Dendritic cell treated with granulocyte-macrophage colony-stimulating factor and Interleukin-4, amounts not matched to agents 40 ng/mL and 50 ng/mL, for 4 days (primary cell): ENCODE measurements at regions not wholly inside any gene's neighbourhood (a gene's known extent, or its start where the extent isn't known, plus 50 kb on each side); places are given as distances from the start of the nearest gene placed in this dataset.

ENCODE experiments used
- H3K27ac Mint-ChIP-seq: one replicate; pipeline ENCODE4 v1.8.0; 2022; ENCODE audit warnings: mild to moderate bottlenecking, mixed read lengths
- H3K27me3 Mint-ChIP-seq: one replicate; pipeline ENCODE4 v1.8.0; 2022; ENCODE audit warnings: mild to moderate bottlenecking, mixed read lengths
- H3K36me3 Mint-ChIP-seq: one replicate; pipeline ENCODE4 v1.8.0; 2022; ENCODE audit warnings: low read depth, mixed read lengths
- H3K4me1 Mint-ChIP-seq: one replicate; pipeline ENCODE4 v1.8.0; 2022; ENCODE audit warnings: low read depth, mixed read lengths
- H3K4me3 Mint-ChIP-seq: one replicate; pipeline ENCODE4 v1.8.0; 2022; ENCODE audit warnings: mild to moderate bottlenecking, moderate library complexity, mixed read lengths
- H3K9me3 Mint-ChIP-seq: one replicate; pipeline ENCODE4 v1.8.0; 2022; ENCODE audit warnings: mixed read lengths
- intact Hi-C: fragments of 100-400 bp; cut with micrococcal nuclease; formaldehyde crosslinking; loops from one replicate; pipeline ENCODE4 v1.15.0; 2022

DNA sequence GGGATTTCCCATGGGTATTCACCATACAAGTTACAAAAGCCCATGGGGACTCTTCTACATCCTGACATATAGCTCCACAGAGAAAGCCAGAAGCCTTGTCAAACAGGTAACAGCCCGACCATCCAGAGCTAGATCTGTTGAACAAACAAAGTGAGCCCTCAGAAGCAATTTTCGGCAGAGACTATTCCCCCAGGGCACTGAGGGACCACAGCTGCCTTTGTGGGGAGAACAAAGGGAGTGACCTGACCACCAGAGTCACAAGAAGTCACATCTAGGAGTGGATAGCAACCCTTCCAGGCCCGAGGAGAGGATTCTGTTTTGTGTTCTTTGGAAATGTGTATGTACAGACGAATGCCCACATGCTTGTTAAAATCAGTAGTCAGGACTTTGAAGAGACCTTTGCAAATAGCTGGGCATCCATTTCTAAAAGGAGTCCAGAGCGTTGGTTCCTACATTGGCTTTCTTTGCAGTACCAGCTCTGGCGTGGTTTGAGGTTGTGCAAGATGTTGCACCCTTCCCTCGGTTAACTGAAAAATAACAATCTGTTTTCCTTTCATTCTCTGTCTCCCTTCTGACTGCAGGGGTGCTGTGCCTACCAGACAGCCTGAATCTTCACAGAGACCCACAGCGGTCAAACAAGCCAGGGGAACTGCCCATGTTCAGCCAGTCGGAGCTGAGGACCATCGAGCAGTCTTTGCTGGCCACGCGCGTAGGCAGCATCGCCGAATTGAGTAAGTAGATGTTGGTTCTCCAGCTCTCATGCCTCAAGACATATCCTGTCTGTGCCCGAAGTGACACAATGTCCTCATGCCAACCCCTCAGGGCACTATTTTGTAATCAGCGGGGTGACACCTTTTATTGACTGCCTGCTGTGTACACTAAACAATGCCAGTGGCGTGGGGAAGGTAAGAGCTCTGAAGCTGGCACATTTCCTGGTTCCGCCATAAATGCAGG, 165.4 kb upstream of the PWP1 start:
- no peak overlapping the region for H3K27ac Mint-ChIP-seq
- intact Hi-C loops = no loop called here
- peaks cover 7% of the 10 kb centered on the region for H3K36me3 Mint-ChIP-seq

GRCh38 chr12:107521826-107522355, 163.7 kb upstream of the PWP1 start:
- Mint-ChIP-seq H3K4me3 (no peak overlapping the region), H3K27me3 (no peaks in the 10 kb centered on the region), H3K4me1 (peaks cover 8% of the 10 kb centered on the region), H3K36me3 (peaks cover 7% of the 10 kb centered on the region), H3K9me3 (peaks cover 15% of the 10 kb centered on the region), H3K27ac (no peak overlapping the region)
- intact Hi-C loops = no loop called here

More for the DNA sequence above, 165.4 kb upstream of the PWP1 start:
- Mint-ChIP-seq H3K27me3 (no peaks in the 10 kb centered on the region), H3K9me3 (peaks cover 15% of the 10 kb centered on the region), H3K4me1 (peaks cover 15% of the 10 kb centered on the region), H3K4me3 (no peak overlapping the region)

GRCh38 chr12:107522692-107523477, 162.7 kb upstream of the PWP1 start:
- no peak overlapping the region for H3K27ac Mint-ChIP-seq
- intact Hi-C loops = no loop called here
- H3K36me3 Mint-ChIP-seq = peaks cover 7% of the 10 kb centered on the region
- H3K27me3 Mint-ChIP-seq = no peaks in the 10 kb centered on the region
- peaks cover 15% of the 10 kb centered on the region for H3K9me3 Mint-ChIP-seq
- H3K4me1 Mint-ChIP-seq = peaks cover 8% of the 10 kb centered on the region
- no peak overlapping the region for H3K4me3 Mint-ChIP-seq

- peaks cover 15% of the 10 kb centered on the region for H3K9me3 Mint-ChIP-seq
- peaks cover 8% of the 10 kb centered on the region for H3K4me1 Mint-ChIP-seq
- intact Hi-C loops = no loop called here
- peaks cover 7% of the 10 kb centered on the region for H3K36me3 Mint-ChIP-seq
- no peak overlapping the region for H3K27ac Mint-ChIP-seq
- no peak overlapping the region for H3K4me3 Mint-ChIP-seq
- no peaks in the 10 kb centered on the region for H3K27me3 Mint-ChIP-seq
Measured at GRCh38 chr12:107523775-107524535, 161.6 kb upstream of the PWP1 start.

DNA sequence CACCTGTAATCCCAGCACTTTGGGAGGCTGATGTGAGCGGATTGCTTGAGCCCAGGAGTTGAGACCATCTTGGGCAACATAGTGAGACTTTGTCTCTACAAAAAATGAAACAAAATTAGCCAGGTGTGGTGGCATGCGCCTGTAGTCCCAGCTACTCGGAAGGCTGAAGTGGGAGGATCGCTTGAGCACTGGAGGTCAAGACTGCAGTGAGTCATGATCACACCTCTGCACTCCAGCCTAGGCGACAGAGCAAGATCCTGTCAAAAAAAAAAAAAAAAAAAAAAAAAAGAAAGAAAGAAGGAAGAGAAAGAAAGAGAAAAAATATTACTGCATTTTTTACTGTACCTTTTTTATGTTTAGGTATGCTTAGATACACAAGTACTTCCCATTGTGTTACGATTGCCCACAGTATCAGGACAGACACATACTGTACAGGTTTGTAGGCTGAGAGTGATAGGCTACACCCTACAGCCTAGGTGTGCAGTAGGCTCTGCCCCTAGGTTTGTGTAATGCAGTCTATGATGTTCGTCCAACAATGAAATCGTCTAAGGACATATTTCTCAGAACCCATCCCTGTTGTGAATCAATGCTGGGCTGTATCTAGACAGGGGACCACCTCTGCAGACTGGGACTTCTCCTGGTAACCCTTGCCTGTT, 160.4 kb upstream of the PWP1 start:
- Mint-ChIP-seq H3K4me1 (peaks cover 4% of the 10 kb centered on the region), H3K36me3 (peaks cover 7% of the 10 kb centered on the region), H3K9me3 (peaks cover 15% of the 10 kb centered on the region), H3K27me3 (no peaks in the 10 kb centered on the region), H3K27ac (no peak overlapping the region), H3K4me3 (no peak overlapping the region)
- intact Hi-C loops = no loop called here

- intact Hi-C loops = no loop called here
- Mint-ChIP-seq H3K27ac (no peak overlapping the region), H3K27me3 (no peaks in the 10 kb centered on the region), H3K36me3 (peaks cover 7% of the 10 kb centered on the region), H3K9me3 (peaks cover 14% of the 10 kb centered on the region), H3K4me3 (no peak overlapping the region), H3K4me1 (no peaks in the 10 kb centered on the region)
Measured at GRCh38 chr12:107525719-107526554, 159.7 kb upstream of the PWP1 start.

DNA sequence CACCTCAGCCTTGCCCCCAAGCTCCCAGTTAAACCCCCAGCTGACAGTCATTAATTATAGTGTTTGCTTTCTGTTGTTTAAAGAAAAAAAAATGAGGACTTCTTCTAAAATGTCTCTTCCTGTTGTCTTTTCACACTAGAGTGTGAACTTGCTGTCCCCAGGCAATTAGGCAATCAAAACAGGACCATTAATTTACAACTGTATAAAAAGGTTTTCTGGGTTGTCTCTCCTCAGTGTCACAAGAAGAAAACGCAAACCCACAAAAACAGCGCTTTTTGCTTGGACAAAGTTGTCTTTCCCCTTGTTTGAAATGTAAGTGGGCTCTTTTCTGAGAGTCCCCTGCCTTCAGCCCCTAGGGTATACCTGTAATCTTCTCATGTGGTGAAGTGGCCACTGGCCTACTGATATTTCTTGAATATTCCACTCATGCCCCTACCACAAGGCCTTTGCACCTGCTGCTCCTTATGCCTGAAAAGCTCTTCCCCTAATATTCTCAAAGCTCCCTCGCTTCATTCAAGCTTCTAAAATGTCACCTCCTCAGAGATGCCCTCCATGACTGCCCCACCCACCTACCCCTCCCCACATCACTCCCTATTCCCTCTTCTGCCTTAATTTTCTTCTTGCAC, 158.9 kb upstream of the PWP1 start:
- H3K4me3 Mint-ChIP-seq = no peak overlapping the region
- intact Hi-C loops = no loop called here

GRCh38 chr12:107528731-107529365, 156.8 kb upstream of the PWP1 start:
- Mint-ChIP-seq H3K27me3 (no peaks in the 10 kb centered on the region), H3K4me3 (no peak overlapping the region), H3K9me3 (no peaks in the 10 kb centered on the region), H3K36me3 (no peaks in the 10 kb centered on the region), H3K4me1 (no peaks in the 10 kb centered on the region), H3K27ac (no peak overlapping the region)
- intact Hi-C loops = no loop called here

More for the DNA sequence above, 158.9 kb upstream of the PWP1 start:
- H3K27me3 Mint-ChIP-seq = no peaks in the 10 kb centered on the region
- peaks cover 7% of the 10 kb centered on the region for H3K9me3 Mint-ChIP-seq
- H3K4me1 Mint-ChIP-seq = no peaks in the 10 kb centered on the region
- no peak overlapping the region for H3K27ac Mint-ChIP-seq
- H3K36me3 Mint-ChIP-seq = peaks cover 3% of the 10 kb centered on the region

DNA sequence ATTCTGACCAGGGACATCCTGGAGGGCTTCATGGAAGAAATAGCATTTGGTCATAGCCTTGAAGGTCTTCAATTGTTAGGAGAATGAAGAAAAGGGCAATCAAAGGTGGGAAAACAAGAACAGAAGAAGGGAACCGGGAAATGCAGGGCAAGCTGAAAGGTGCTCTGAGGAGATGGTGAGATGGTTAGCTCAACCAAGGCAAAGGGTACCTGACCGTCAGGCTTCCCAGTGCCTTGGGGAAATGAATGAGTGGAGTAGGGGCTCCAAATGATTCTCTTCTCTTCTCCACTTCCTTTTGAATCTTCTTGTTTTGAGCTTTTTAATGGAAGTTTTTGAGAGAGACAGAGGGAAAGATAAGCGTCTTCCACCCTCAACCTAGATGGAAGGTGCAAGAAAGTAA, 155.6 kb upstream of the PWP1 start:
- H3K36me3 Mint-ChIP-seq = no peaks in the 10 kb centered on the region
- H3K27ac Mint-ChIP-seq = no peak overlapping the region
- H3K27me3 Mint-ChIP-seq = no peaks in the 10 kb centered on the region
- no peaks in the 10 kb centered on the region for H3K4me1 Mint-ChIP-seq
- no peak overlapping the region for H3K4me3 Mint-ChIP-seq
- no peaks in the 10 kb centered on the region for H3K9me3 Mint-ChIP-seq
- intact Hi-C loops = no loop called here

- Mint-ChIP-seq H3K4me1 (no peaks in the 10 kb centered on the region), H3K27me3 (no peaks in the 10 kb centered on the region), H3K27ac (no peak overlapping the region), H3K36me3 (no peaks in the 10 kb centered on the region), H3K9me3 (no peaks in the 10 kb centered on the region), H3K4me3 (no peak overlapping the region)
- intact Hi-C loops = no loop called here
Measured at GRCh38 chr12:107530701-107531100, 154.9 kb upstream of the PWP1 start.

GRCh38 chr12:107533218-107533617, 152.4 kb upstream of the PWP1 start:
- intact Hi-C loops = no loop called here
- Mint-ChIP-seq H3K4me3 (no peak overlapping the region), H3K9me3 (no peaks in the 10 kb centered on the region), H3K27ac (no peak overlapping the region), H3K36me3 (no peaks in the 10 kb centered on the region), H3K4me1 (no peaks in the 10 kb centered on the region), H3K27me3 (no peaks in the 10 kb centered on the region)

- Mint-ChIP-seq H3K9me3 (no peaks in the 10 kb centered on the region), H3K4me1 (peaks cover 18% of the 10 kb centered on the region), H3K27me3 (no peaks in the 10 kb centered on the region), H3K36me3 (no peaks in the 10 kb centered on the region), H3K27ac (no peak overlapping the region), H3K4me3 (no peak overlapping the region)
- intact Hi-C loops = no loop called here
Measured at GRCh38 chr12:107536613-107537012, 149.0 kb upstream of the PWP1 start.
